ELF-1 (cell line): ENCODE measurements at regions not wholly inside any gene's neighbourhood (a gene's known extent, or its start where the extent isn't known, plus 50 kb on each side); places are given as distances from the start of the nearest gene placed in this dataset.
"Not testable (repeated sequence)": the region's sequence is repeated elsewhere in the genome, so short reads cannot be mapped to it uniquely, and the experiment has no call there.

Experiments used
- DNase-seq: peaks from one replicate; pipeline ENCODE4 v3.0.0-alpha.2; 2016; ENCODE audit warnings: low read depth, low spot score

GRCh38 chr2:34578641-34579040, 979.5 kb upstream of the FAM98A start:
- no peak for DNase-seq

GRCh38 chr2:34570266-34570872, 971.3 kb upstream of the FAM98A start:
- DNase-seq: peak; percentile 66

- DNase-seq: no peak
Measured at GRCh38 chr2:34567128-34567527, 968.0 kb upstream of the FAM98A start.

DNA sequence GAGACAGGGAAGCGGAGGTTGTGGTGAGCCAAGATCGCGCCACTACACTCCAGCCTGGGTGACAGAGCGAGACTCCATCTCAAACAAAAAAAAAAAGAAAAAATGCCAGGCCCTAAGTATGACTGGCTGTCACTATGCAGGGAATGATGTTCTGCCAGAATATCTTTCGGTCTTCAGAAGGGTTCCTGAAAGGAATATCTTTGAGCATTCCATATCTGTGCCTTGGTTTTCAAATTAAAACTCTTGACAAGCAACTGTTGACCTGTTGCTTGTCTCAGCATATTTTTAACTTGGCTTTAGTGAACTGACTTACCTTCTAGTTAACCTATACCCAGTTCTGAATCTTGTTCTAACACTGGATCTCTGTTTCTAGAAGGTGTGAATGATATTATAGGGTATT, 953.2 kb upstream of the FAM98A start:
- DNase-seq: no peak

GRCh38 chr2:34549710-34550345, 950.7 kb upstream of the FAM98A start:
- DNase-seq: no peak

GRCh38 chr2:34547900-34548299, 948.8 kb upstream of the FAM98A start:
- peak; percentile 1 for DNase-seq

- DNase-seq: peak; percentile 5
Measured at GRCh38 chr2:34547340-34547739, 948.2 kb upstream of the FAM98A start.

DNA sequence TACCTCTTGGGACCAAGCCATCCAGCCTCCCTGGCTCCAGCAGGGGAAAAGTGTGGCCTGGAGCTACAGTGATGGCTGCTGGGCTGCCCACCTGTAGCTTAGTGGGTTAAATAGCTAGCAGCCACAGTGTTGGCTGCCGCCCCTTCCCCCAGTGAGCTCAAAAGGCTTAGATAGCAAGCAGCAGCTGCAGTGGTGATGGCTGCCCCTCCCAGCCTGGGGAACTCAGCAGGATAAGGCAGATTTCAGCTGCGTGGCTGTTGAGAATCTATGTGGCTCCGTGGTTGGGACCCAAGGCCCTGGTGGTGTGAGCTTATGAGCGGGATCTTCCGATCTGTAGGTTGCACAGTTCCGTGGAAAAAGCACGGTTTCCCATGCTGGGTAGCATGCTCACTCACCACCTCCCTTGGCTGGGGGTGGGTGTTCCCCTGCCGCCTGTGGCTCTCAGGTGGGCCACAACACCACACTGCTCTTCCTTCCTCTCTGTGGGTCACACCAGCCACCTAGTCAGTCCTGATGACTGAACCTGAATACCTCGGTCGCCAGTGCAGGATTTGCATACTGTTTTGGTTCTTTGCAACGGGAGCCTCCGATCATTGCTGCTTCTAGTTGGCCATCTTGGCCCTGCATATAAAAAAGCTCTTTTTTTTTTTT, 946.5 kb upstream of the FAM98A start:
- DNase-seq: no peak

DNA sequence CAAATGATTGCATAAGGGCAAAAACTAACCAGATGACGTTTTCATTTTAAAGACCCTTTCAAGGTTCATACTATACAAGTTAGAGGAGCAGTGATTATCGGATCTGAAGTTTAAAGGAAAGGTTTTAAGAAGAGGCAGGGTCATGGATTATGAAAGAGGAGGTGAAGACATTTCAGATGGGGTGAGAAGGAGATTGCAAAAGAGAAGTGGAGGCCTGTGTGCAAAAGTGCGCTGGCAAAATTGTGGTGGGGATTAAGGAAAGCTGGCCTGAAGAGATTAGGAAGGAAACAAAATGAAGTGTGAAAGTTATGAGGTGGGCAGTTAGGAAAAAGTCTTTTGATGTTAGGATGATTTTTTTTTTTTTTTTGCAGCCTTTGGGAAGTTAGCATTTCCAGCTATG, 935.7 kb upstream of the FAM98A start:
- peak; percentile 4 for DNase-seq

DNA sequence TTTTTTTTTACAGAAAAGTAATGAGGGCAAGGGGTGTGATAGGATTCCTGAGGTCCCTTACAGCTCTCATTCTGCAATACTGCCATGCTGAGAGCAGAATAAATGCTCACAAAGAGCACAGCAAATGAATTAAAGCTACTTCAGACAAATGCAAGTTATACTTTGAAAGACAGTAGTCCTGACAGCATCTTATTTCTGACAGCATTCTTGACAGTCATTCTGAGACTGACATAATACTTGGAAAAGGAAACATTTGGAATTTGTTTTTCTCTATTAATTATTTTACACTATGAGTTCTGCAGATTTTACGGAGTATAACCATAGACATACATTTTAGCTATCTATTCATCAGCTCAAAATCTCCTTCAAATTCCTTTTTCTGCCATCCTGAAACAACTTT, 935.2 kb upstream of the FAM98A start:
- DNase-seq: no peak

GRCh38 chr2:34533585-34534183, 934.6 kb upstream of the FAM98A start:
- DNase-seq: no peak

GRCh38 chr2:34529965-34530364, 930.9 kb upstream of the FAM98A start:
- DNase-seq: no peak

DNA sequence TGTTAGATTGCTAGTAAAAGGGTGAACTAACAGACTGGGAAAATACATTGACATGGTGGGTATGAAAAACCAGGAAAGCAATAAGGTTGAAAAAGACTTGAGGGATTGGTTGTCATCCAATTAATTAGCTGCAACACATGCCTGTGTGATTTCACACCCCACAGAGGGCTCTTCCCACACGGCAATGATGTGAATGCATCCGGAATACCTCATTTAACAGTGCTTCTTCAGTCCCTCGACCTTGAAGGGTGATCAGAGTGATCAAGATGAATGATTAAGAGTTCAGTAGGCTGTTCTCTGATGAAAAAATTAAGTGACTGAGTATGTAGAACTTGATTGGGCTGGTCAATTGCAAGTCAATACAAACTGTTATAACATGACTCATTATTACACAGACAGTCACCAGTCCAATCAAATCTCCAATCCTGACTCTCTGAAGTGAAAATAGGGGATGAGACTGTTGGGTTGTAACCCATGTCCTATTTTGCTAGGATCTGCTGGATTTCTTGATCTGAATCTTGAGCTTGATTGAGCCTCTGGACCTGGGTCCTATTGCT, 924.9 kb upstream of the FAM98A start:
- no peak for DNase-seq

- no peak for DNase-seq
Measured at GRCh38 chr2:34519659-34520058, 920.6 kb upstream of the FAM98A start.

DNA sequence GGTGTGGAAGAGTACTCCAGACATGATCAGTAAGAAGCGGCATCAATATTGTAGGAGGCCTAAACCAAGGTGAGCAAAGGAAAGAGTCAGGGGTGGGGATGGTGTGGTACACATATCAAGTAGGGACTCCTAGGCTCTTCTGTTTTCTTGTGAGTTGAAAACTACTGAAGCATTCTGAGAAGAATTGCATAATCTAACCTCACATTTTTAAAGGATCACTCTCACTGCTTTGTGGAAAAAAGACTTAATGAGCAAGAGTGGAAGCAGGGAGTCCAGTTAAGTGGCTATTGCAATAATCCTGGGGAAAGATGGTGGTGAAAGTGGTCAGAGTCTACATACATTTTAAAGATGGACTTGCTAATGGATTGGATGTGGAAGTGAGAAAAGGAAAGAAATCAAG, 899.5 kb upstream of the FAM98A start:
- DNase-seq: no peak

- DNase-seq: not testable (repeated sequence)
Measured at GRCh38 chr2:34494192-34494591, 895.1 kb upstream of the FAM98A start.

DNA sequence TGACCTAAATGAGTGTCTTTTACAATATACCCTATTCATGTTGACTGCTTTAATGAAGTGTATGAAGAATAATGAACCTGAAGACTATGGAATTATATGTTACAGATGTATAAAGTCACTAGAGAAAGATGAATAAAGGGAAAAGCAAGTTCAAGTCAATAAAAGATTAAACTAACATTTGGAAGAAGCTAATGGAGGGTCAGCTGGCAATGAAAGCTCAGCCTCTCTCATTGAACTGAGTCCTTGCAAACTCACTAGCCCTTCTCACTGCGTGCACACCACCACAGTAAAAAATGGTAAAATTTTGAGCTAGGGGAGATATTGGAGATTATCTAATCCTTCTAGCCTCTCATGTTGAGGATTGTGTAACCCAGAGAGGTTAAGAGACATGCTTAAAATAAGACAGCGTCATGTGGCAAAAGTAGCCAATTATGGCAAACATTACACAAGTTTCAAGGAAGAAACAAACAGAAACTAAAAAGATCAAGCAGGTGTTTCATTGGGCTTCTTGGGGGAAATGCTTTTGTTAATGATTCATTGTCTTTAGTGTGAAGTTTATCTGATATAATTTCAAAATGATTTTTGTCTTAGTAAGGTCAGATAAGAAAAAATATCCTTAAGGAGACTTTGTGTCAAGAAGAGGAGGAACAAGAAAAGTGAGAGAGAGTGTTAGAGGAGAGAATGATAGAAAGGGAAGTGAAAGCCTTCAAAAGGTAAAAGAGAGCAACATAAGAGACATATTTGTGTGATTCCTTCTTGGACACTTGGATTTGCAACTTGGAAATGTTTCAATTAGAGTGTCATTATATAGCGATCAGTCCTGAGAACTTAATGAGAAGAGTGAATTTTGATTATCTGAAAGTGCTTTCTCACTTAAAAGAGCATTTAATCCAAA, 893.7 kb upstream of the FAM98A start:
- DNase-seq: no peak

GRCh38 chr2:34486965-34487364, 887.9 kb upstream of the FAM98A start:
- DNase-seq: no peak

DNA sequence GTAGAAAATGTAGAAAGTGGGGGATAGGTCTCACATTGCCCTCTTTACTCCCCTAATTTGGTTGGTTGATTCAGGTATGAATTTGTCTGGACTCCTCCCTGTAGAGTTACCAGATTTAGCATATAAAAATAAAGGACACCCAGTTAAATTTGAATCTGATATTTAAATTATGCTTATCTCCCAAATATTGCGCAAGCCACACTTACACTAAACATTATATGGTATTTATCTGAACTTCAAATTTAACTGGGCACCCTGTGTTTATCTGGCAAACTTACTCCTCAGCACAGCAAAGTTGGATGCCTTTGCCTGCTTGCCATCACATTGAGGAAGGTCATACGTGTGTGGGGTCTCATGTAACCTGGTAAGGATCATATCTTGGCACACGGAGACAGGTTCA, 882.4 kb upstream of the FAM98A start:
- DNase-seq: no peak

- DNase-seq: no peak
Measured at GRCh38 chr2:34480366-34480765, 881.3 kb upstream of the FAM98A start.

DNA sequence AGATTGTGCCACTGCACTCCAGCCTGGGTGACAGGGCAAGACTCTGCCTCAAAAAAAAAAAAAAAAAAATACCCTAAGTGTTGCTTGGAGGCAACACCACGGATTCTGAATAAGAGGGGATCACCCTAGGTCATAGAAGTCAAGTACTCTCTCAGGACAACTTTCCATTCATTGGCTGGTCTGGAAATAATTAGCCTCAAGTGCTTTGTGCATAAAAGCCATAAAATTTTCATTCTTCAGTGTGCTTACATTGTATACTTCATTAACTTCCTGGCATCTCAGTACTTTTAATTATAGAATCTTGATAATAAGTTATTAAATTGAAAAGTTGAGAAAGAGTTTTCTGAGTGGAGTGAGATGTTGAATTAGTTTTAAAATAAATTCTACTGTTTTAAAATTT, 876.1 kb upstream of the FAM98A start:
- DNase-seq: no peak

GRCh38 chr2:34474646-34475045, 875.5 kb upstream of the FAM98A start:
- no peak for DNase-seq
